NCI-H510A (cell line): ENCODE measurements at regions not wholly inside any gene's neighbourhood (a gene's known extent, or its start where the extent isn't known, plus 50 kb on each side); places are given as distances from the start of the nearest gene placed in this dataset.
"Not testable (repeated sequence)": the region's sequence is repeated elsewhere in the genome, so short reads cannot be mapped to it uniquely, and the experiment has no call there.

ENCODE experiments used
- DNase-seq: peaks from one replicate; lab custom pipeline; 2025; lab: John Stamatoyannopoulos, UW

GRCh38 chr3:192039593-192039992 is 578.6 kb downstream of the PYDC2 start:
- peak; percentile 17 for DNase-seq

DNA sequence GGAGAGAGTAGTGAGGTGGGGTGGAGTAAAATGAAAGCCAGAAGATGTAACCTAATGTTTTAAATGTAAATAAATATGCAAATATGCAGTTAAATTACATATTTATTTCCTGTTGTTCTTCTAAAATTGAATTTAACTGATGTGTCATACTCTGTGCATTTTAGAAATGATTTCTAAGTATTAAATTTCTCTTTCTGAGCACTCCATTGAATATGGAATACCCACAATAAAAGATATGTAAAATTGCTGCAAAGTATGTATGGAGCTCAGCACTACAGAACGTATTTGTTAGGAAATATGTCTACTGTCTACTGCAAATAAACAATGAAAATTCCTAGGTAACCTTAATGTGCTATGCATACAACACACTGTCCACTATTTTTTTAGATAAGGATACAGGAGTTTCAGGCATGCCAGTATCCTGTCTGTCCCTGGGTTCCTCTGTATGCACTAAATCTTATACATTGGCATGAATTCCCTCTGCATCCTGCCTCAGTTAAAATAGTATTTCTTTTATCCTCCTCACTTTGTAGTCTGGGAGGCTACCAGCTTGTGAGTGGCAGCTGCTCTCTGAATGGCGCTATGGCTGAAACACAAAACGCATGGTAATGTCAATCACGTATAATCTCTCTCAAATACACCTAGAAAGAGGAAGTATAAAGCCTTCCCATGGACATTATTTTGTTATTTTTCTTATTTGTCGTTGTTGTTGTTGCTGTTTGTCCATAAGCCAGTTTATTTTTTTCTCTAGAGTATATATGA is 579.5 kb downstream of the PYDC2 start:
- no peak for DNase-seq

DNA sequence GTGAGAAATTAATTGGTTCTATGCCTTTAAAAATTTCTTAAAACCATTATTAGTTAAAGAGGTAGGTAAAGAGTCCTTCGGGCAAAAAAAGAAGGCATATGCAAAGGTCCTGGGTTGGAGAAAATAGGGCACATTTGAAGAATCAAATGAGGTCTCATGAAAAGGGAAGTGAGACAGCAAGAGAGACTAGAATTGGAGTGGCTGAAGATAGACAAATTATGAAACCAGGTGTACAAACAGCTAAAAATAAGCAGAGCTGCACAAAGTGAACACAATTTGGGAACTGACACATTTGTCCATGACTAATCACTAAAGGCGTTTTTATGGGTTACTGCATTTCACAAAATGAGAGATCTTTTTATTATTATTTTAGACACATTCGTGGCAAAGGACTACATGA is 581.2 kb downstream of the PYDC2 start:
- DNase-seq, result no peak

DNA sequence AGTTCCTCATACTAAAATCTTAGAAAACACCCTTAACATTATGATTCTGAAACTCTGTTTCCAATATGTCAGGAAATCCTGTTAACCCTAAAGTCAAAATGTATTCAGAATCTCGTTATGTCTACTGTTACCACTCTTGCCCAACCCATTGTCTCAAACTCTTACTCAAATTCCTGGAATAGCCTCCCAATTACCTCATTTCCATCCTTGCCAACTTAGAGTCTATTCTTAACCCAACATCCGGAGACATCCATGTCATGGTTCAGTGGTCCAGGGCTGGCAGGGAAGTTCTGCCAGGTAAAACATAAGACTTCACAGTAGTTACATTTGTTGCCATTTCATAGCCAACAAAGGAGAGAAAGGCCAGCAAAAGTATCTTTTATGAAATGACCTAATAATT is 593.9 kb downstream of the PYDC2 start:
- DNase-seq, result no peak

DNA sequence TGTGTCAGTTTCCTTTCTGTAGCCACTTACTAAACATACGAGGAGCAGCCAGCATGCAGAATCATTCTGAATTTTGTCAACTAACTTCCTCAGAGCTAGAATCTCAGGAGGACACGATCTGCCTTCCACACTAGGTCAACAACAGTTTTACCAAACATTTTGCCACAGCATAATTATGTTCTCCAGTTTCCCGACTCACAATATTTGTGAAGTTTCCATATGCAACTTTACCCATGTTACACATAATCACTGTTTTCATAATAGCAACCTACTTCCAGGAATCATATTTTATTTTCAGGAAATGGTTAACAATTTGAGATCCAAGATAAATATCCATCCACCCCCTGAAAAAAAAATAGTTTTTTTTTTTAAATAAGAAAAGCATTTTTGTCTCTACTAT is 595.0 kb downstream of the PYDC2 start:
- no peak for DNase-seq

DNA sequence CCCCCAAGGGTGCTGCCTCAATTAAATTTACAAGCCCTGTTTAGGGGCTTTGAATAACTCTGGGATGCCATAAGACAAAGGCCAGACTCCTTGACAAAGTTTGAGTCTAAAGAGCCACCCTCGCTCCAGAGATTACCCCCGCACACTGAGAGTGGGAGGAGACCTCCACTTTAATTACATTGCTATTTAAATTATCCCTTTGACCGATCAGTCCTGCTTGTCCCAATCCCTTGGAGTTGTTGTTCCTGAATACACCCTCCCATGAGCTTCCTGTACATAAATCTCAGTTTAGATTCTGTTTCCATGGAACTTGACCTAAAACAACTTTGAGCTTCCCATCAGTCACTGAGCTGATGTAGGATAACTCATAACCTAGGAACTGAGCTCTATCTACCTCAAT is 596.3 kb downstream of the PYDC2 start:
- DNase-seq, result no peak

DNA sequence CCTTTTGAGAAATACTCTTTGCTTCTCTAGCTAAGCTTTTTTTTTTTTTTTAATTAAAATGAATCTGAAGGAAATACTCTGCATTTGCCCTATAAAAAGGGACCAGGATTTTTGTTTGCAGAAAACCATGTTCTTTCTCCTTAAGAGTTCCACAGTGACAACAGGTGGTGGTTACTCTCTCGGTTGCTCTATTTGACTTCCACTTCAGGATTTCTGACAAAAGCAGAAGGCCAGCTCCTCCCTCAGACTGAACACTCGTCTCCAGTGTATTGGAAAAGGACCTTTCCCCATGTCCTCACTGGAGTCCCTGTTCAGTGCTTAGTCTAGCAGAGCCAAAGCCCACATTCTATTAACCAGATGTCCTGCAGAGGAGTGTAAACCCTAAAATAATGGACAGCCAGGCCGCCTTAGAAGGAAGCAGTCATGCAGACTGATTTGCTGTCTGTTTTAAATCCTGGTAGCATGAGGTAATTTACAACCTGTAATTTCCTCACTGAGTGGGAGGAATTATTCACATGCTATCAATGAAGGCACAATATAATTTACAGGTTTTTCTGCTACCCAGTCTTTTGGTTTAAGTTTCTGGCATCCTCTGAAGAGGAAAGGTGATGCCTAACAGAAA is 599.3 kb downstream of the PYDC2 start:
- peak; percentile 75 for DNase-seq

DNA sequence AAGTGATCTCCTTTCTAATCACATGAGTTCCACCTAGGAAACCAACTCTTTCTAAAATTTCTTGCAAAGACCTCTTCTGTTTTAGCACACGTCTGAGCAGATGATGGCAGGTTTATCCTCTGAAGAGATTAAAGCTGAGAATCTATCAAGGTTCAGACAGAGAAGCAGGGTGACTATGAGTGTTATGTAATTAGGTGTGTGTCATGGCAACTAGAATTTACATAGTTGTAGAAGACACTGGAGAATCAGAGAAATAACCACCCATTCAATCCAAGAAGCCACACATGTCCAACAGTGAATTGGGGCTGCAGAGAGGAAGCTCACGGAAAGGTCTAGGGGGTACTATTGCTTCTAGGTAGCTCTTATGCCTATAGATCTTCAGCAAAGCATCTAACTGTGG is 600.5 kb downstream of the PYDC2 start:
- no peak for DNase-seq

DNA sequence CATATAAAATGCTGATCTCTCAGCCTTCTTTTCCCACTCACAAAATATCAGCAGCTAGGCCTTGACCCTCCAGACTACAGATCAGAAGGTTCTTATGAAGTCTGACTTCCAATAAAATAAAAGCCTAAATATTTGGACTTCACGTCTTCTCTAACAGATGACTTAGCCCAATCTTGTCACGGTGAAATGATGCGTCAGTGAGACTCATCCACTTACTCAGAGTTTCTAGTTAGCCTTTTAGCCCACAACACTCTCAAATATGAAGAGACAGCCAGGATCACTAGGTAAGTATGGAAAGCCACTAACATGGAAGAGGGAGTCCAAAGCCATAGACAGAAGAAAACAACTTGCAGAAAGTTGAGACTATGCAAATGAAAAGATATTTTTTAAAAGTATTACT is 601.2 kb downstream of the PYDC2 start:
- DNase-seq, result no peak

DNA sequence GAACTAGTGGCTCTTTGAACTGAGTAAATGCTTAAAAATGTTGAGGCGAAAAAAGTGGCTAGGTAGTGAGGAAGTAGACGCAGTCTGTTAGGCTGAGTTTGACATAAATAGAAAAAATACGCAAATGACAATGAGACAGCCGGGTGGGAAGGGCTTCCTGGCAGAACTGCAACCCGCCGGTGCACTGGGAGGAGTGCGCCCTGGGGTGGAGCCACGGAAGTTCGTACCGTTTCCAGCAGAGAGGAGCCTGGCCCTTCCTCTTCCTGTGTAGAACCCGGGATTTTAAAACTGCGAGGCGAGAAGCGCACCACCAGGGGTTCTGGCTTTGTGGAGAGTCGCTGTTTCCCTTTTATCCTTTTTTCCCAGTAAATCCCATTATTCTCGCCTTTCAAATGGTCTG is 602.6 kb downstream of the PYDC2 start:
- no peak for DNase-seq

- no peak for DNase-seq
Measured at GRCh38 chr3:192064959-192065358, 604.0 kb downstream of the PYDC2 start.

- not testable (repeated sequence) for DNase-seq
Measured at GRCh38 chr3:192066253-192066652, 605.3 kb downstream of the PYDC2 start.

DNA sequence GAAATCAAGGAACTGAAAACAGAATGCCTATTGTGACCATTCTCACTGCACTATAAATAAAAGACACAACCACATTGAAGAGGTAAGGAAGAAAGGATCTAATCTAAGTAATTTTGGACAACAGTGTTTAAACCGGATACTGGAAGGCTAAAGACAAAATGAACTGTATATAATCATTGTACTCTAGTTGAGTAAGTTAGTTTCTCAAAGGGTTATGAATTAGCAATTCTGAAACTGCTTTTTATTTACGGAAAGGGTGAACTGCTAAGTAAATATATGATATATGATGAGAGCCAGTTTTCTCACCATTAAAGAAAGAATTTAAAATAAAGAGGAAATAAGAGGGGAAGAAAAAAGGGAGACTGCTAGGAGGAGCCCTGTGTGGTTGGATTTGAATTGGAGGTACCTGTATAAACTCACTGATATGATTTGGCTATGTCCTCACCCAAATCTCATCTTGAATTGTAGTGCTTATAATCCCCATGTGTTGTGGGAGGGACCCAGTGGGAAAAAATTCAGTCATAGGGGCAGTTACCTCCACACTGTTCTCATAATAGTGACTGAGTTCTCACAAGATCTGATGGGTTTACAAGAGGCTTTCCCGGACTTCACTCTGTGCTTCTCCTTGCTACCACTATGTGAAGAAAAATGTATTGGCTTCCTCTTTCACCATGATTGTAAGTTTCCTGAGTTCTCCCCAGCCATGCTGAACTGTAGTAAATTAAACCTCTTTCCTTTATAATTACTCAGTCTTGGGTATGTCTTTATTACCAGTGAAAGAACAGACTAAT is 607.7 kb downstream of the PYDC2 start:
- no peak for DNase-seq

- no peak for DNase-seq
Measured at GRCh38 chr3:192077795-192078497, 617.0 kb downstream of the PYDC2 start.

DNA sequence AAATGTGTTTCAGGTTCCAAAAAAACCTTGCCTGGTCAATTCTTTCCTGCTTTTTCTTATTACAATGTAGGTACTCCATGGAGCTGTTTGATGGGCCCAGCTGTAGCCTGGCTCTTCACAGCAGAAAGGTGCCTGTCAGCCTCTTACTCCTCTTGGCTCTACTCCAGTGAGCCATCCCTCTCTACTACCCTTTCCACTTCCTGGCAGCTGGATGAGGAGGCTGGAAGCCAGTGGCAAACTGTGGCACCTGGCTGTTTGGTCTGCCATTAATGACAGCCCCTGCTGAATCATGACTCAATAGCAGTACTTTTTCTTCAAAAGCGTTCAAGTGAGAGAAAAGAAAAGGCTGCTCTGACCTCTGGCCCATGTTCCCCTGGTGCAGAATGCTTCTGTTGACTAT is 618.1 kb downstream of the PYDC2 start:
- DNase-seq, result peak; percentile 73

GRCh38 chr3:192080336-192080735 is 619.4 kb downstream of the PYDC2 start:
- DNase-seq, result no peak

DNA sequence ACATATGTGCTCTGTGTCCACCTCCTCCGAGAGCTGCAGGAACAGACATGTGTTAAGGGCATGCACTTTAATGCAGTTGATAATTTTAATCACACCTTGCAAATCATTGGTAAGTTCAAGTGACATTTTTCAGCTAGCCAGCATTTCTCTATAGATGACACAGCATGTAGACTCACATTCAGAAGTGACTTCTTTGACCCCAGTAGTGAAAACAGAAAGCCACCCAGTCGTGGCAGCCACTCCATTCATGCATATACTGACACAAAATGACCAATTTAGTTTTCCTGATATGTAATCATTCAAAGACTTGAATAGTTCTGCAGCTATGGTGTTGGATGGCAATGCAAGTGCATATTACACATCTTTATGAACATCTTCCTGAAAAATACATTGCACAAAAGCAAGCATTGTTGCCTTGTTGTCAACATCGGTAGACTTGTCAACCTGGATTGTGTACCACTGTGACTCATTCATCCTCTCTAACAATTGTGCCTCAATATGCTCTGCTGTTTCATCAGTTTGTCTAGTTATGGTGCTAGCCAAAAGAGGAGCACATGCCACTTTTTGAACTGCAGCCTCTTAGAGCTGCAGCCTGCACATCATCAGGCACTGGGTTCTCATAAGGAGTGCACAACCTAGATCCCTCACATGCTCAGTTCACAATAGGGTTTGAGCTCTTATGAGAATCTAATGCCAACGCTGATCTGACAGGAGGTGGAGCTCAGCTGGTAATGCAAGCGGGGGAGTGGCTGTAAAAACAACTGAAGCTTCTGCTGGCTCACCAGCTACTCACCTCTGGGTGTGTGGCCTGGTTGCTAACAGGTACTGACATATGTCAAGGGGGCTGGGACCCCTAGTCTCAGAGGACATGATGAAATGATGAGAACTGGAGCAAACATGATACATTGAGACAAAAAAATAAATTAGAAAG is 622.0 kb downstream of the PYDC2 start:
- DNase-seq, result no peak
